Ishikawa (cell line): ENCODE measurements at regions not wholly inside any gene's neighbourhood (a gene's known extent, or its start where the extent isn't known, plus 50 kb on each side); places are given as distances from the start of the nearest gene placed in this dataset.

Experiments
- CEBPB ChIP-seq: IDR thresholded peaks from 2 replicates; pipeline ENCODE4 v1.6.1; 2012
- CREB1 ChIP-seq: IDR thresholded peaks from 2 replicates; pipeline ENCODE4 v1.6.1; 2012; ENCODE audit warnings: low read depth
- EGR1 ChIP-seq: IDR thresholded peaks from 2 replicates; pipeline ENCODE4 v1.6.1; 2012
- EP300 ChIP-seq: IDR thresholded peaks from 2 replicates; pipeline ENCODE4 v1.6.1; 2012; ENCODE audit warnings: borderline replicate concordance
- FOXM1 ChIP-seq: IDR thresholded peaks from 2 replicates; pipeline ENCODE4 v1.6.1; 2012; ENCODE audit warnings: low read depth, borderline replicate concordance
- NFIC ChIP-seq: IDR thresholded peaks from 2 replicates; pipeline ENCODE4 v1.6.1; 2012
- RAD21 ChIP-seq: IDR thresholded peaks from 2 replicates; pipeline ENCODE4 v1.6.1; 2012; ENCODE audit warnings: low read depth
- REST ChIP-seq: IDR thresholded peaks from 2 replicates; pipeline ENCODE4 v1.6.1; 2012; ENCODE audit warnings: low read depth, mild to moderate bottlenecking
- TCF12 ChIP-seq: IDR thresholded peaks from 2 replicates; pipeline ENCODE4 v1.6.1; 2012; ENCODE audit warnings: low read depth
- YY1 ChIP-seq: IDR thresholded peaks from 2 replicates; pipeline ENCODE4 v1.6.1; 2012; ENCODE audit warnings: low read depth
- TF ChIP-seq, protein P1 (sequence below): IDR thresholded peaks from 2 replicates; pipeline ENCODE4 v1.6.1; 2012
- TF ChIP-seq, protein P2 (sequence below): IDR thresholded peaks from 2 replicates; pipeline ENCODE4 v1.6.1; 2012

- no peak for TF ChIP-seq TCF12
- TF ChIP-seq EP300, result no peak
- no peak for TF ChIP-seq CEBPB
- no peak for TF ChIP-seq REST
- TF ChIP-seq EGR1, result no peak
- TF ChIP-seq RAD21, result no peak
- no peak for TF ChIP-seq YY1
- TF ChIP-seq, protein P1, sequence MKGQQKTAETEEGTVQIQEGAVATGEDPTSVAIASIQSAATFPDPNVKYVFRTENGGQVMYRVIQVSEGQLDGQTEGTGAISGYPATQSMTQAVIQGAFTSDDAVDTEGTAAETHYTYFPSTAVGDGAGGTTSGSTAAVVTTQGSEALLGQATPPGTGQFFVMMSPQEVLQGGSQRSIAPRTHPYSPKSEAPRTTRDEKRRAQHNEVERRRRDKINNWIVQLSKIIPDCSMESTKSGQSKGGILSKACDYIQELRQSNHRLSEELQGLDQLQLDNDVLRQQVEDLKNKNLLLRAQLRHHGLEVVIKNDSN, result no peak
- TF ChIP-seq, protein P2, sequence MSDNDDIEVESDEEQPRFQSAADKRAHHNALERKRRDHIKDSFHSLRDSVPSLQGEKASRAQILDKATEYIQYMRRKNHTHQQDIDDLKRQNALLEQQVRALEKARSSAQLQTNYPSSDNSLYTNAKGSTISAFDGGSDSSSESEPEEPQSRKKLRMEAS, result no peak
- TF ChIP-seq NFIC, result no peak
- TF ChIP-seq FOXM1, result no peak
- no peak for TF ChIP-seq CREB1
These were observed 497.1 kb upstream of the KLHL29 start for GRCh38 chr2:22887845-22888244.
